ENCODE measurements at regions not wholly inside any gene's neighbourhood (a gene's known extent, or its start where the extent isn't known, plus 50 kb on each side); places are given as distances from the start of the nearest gene placed in this dataset.
A peak's percentile ranks its signal among the peaks of the same experiment; 100 is the strongest.
"Not testable (repeated sequence)": the region's sequence is repeated elsewhere in the genome, so short reads cannot be mapped to it uniquely, and the experiment has no call there.

GRCh38 chr1:37332126-37332525, 142.3 kb upstream of the ZC3H12A start:
- Histone ChIP-seq H3K9me3 (ENCODE audit: insufficient read depth, low read depth, low read length) (no peaks in the 10 kb centered on the region), H3K4me3 (ENCODE audit: low read length) (no peak overlapping the region), H3K36me3 (ENCODE audit: insufficient read depth, low read depth, low read length) (no peaks in the 10 kb centered on the region), H3K27ac (ENCODE audit: low read length) (no peak overlapping the region), H3K4me1 (ENCODE audit: insufficient read depth, low read length) (no peaks in the 10 kb centered on the region), H3K9ac (ENCODE audit: low read depth, low read length) (no peak overlapping the region), H3K27me3 (ENCODE audit: insufficient read depth, low read length) (0 out of 2 replicates have a peak, but pooled peaks cover 3% of the 10 kb centered on the region)

- H3K27ac ChIP-seq (ENCODE audit: low read length) = no peak overlapping the region
- no peaks in the 10 kb centered on the region for H3K36me3 ChIP-seq (ENCODE audit: insufficient read depth, low read depth, low read length)
- no peaks in the 10 kb centered on the region for H3K27me3 ChIP-seq (ENCODE audit: insufficient read depth, low read length)
- H3K4me1 ChIP-seq (ENCODE audit: insufficient read depth, low read length) = no peaks in the 10 kb centered on the region
- no peaks in the 10 kb centered on the region for H3K9me3 ChIP-seq (ENCODE audit: insufficient read depth, low read depth, low read length)
- no peak overlapping the region for H3K4me3 ChIP-seq (ENCODE audit: low read length)
- H3K9ac ChIP-seq (ENCODE audit: low read depth, low read length) = no peak overlapping the region
Measured at GRCh38 chr1:37338658-37339057, 135.7 kb upstream of the ZC3H12A start.

GRCh38 chr1:37342736-37343135, 131.6 kb upstream of the ZC3H12A start:
- Histone ChIP-seq H3K4me1 (ENCODE audit: insufficient read depth, low read length) (no peaks in the 10 kb centered on the region), H3K9ac (ENCODE audit: low read depth, low read length) (no peak overlapping the region), H3K4me3 (ENCODE audit: low read length) (no peak overlapping the region), H3K9me3 (ENCODE audit: insufficient read depth, low read depth, low read length) (no peaks in the 10 kb centered on the region), H3K27ac (ENCODE audit: low read length) (no peak overlapping the region), H3K27me3 (ENCODE audit: insufficient read depth, low read length) (no peaks in the 10 kb centered on the region), H3K36me3 (ENCODE audit: insufficient read depth, low read depth, low read length) (no peaks in the 10 kb centered on the region)

DNA sequence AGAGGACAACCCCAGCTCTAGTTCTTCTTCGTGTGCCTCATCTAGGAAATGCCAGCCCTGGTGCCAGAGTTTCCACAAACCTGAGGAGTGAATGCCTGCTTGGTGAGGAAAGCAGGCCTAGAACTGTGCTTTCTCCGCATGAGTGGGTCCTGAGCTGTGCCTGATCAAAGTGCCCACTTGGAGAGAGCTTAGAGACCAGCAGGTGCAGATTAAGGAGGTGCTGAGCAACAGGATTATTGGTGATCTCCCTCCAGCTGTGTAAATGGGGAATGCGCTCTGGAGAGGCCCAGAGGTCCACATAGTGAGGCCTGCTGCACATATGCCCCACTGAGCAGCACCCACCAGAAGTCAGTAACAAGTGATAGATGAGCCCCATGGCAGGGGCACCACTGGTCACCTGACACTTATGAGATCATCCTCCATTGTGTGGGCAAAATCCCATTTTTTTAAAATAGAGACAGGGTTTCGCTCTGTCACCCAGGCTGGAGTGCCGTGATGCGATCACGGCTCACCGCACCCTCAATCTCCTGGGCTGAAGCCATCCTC, 127.2 kb upstream of the ZC3H12A start:
- H3K9me3 ChIP-seq (ENCODE audit: insufficient read depth, low read depth, low read length) = no peaks in the 10 kb centered on the region; the same call in 1 of the 2 replicates
- H3K4me1 ChIP-seq (ENCODE audit: insufficient read depth, low read length) = no peaks in the 10 kb centered on the region
- no peaks in the 10 kb centered on the region for H3K36me3 ChIP-seq (ENCODE audit: insufficient read depth, low read depth, low read length)
- H3K4me3 ChIP-seq (ENCODE audit: low read length) = no peak overlapping the region
- no peak overlapping the region for H3K9ac ChIP-seq (ENCODE audit: low read depth, low read length)
- H3K27me3 ChIP-seq (ENCODE audit: insufficient read depth, low read length) = no peaks in the 10 kb centered on the region
- H3K27ac ChIP-seq (ENCODE audit: low read length) = no peak overlapping the region

- H3K4me3 ChIP-seq (ENCODE audit: low read length) = no peak overlapping the region
- no peaks in the 10 kb centered on the region for H3K27me3 ChIP-seq (ENCODE audit: insufficient read depth, low read length)
- no peak overlapping the region for H3K27ac ChIP-seq (ENCODE audit: low read length)
- no peaks in the 10 kb centered on the region; the same call in 1 of the 2 replicates for H3K9me3 ChIP-seq (ENCODE audit: insufficient read depth, low read depth, low read length)
- no peak overlapping the region for H3K9ac ChIP-seq (ENCODE audit: low read depth, low read length)
- no peaks in the 10 kb centered on the region for H3K4me1 ChIP-seq (ENCODE audit: insufficient read depth, low read length)
- no peaks in the 10 kb centered on the region for H3K36me3 ChIP-seq (ENCODE audit: insufficient read depth, low read depth, low read length)
Measured at GRCh38 chr1:37353871-37354270, 120.5 kb upstream of the ZC3H12A start.

DNA sequence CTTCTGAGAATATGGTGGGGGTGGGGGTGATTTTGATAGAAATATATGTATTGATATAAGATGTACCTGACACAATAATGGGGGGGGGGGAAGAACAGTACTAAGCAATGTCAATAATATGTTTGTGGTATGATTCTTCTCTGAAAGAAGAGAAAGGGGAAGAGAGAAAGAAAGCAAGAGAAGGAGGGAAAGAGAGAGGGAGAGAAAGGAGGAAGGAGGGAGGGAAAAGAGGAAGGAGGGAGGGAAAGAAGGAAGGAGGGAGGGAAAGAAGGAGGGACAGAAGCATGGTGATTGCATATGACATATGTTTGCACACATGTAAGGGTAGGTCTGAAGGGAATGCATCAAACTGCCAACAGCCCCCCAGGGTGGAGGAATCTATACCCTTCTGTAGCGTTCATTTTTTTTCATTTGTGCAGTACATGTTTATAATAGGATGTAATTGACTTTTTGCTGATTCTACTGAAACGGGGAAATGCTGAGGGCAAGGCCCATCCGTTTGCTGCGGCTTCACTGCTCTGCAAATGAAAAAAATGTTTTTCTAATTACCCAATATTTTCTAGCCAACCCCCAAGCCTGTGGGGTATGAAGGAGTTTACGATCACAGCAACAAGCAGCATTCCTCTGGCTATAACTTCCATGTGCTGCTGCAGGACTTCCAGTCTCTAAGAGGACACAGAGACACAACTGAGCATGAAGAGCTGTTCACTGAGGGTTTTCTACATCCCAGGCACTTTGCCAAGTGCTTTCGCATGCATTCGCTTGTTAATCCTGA, 119.3 kb upstream of the ZC3H12A start:
- no peak overlapping the region for H3K27ac ChIP-seq (ENCODE audit: low read length)
- no peaks in the 10 kb centered on the region for H3K27me3 ChIP-seq (ENCODE audit: insufficient read depth, low read length)
- H3K9me3 ChIP-seq (ENCODE audit: insufficient read depth, low read depth, low read length) = no peaks in the 10 kb centered on the region
- H3K9ac ChIP-seq (ENCODE audit: low read depth, low read length) = no peak overlapping the region
- H3K36me3 ChIP-seq (ENCODE audit: insufficient read depth, low read depth, low read length) = no peaks in the 10 kb centered on the region
- no peak overlapping the region for H3K4me3 ChIP-seq (ENCODE audit: low read length)
- no peaks in the 10 kb centered on the region for H3K4me1 ChIP-seq (ENCODE audit: insufficient read depth, low read length)

DNA sequence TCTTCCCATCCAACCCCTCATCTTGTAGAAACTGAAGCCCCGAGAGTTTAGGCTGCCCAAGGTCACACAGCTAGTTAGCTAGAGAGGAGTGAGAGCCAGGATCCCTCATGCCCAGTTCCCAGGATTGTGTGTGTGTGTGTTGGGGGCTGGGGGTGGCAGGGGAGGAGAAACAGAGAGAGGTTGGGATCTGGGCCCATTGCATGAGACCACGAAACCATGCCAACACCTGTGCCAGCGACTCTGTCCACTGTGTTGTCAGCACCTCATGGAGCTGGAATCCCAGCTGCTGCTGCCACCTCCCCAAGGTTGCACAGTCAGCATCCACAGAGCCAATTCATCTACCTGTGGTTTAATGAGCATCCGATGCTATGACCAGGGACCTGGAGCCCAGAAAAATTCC, 115.4 kb upstream of the ZC3H12A start:
- Histone ChIP-seq H3K4me3 (ENCODE audit: low read length) (no peak overlapping the region), H3K9ac (ENCODE audit: low read depth, low read length) (no peak overlapping the region), H3K4me1 (ENCODE audit: insufficient read depth, low read length) (peaks cover 12% of the 10 kb centered on the region), H3K27me3 (ENCODE audit: insufficient read depth, low read length) (no peaks in the 10 kb centered on the region), H3K27ac (ENCODE audit: low read length) (no peak overlapping the region), H3K9me3 (ENCODE audit: insufficient read depth, low read depth, low read length) (no peaks in the 10 kb centered on the region), H3K36me3 (ENCODE audit: insufficient read depth, low read depth, low read length) (no peaks in the 10 kb centered on the region)

- no peaks in the 10 kb centered on the region for H3K36me3 ChIP-seq (ENCODE audit: insufficient read depth, low read depth, low read length)
- H3K9me3 ChIP-seq (ENCODE audit: insufficient read depth, low read depth, low read length) = no peaks in the 10 kb centered on the region
- peaks cover 12% of the 10 kb centered on the region for H3K4me1 ChIP-seq (ENCODE audit: insufficient read depth, low read length)
- no peak overlapping the region for H3K9ac ChIP-seq (ENCODE audit: low read depth, low read length)
- no peak overlapping the region for H3K4me3 ChIP-seq (ENCODE audit: low read length)
- H3K27ac ChIP-seq (ENCODE audit: low read length) = no peak overlapping the region
- no peaks in the 10 kb centered on the region for H3K27me3 ChIP-seq (ENCODE audit: insufficient read depth, low read length)
Measured at GRCh38 chr1:37360011-37360410, 114.4 kb upstream of the ZC3H12A start.

DNA sequence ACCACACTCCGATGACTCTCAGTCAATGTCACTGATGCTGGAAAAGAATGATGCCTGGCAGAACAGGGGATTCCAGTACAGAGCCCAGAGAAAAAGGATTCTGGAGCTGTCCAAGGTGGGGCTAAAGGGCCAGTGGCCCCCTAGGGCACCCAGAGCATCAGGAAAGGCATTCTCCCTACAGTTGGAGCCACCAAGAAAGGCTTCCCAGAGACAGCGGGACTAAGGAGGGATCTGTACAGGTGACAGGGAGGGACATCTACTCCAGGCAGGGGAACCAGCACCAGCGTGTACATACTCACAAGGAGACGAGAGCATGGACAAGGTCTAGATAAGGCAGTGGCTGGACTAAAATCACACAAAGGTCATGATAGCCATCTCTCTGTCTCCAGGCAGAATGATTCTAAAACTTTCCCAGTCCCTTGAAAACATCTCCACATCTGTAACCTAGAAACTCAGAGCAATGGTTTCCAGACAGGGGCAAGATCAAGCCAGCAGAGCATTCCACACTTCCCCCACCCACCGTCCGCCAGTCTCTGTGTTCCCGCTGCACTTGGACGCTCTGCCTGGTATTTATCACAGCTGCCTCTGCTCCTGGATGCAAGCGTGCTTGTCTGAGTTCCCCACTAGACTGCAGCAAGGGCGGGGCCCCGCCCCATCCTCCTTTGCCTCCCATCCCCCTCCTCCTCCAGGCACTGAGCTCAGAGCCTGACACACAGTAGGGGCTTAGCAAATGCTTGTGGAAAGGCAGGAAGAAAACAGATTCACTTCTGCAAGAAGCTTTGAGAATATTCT, 111.6 kb upstream of the ZC3H12A start:
- H3K27me3 ChIP-seq (ENCODE audit: insufficient read depth, low read length) = no peaks in the 10 kb centered on the region
- no peak overlapping the region for H3K27ac ChIP-seq (ENCODE audit: low read length)
- no peaks in the 10 kb centered on the region for H3K9me3 ChIP-seq (ENCODE audit: insufficient read depth, low read depth, low read length)
- peak overlapping the region; percentile 52; the same call in 1 of the 2 replicates for H3K4me3 ChIP-seq (ENCODE audit: low read length)
- H3K4me1 ChIP-seq (ENCODE audit: insufficient read depth, low read length) = peaks cover 12% of the 10 kb centered on the region
- H3K36me3 ChIP-seq (ENCODE audit: insufficient read depth, low read depth, low read length) = no peaks in the 10 kb centered on the region
- H3K9ac ChIP-seq (ENCODE audit: low read depth, low read length) = no peak overlapping the region

- no peaks in the 10 kb centered on the region for H3K27me3 ChIP-seq (ENCODE audit: insufficient read depth, low read length)
- peak overlapping the region; percentile 52; the same call in 1 of the 2 replicates for H3K4me3 ChIP-seq (ENCODE audit: low read length)
- no peak overlapping the region for H3K27ac ChIP-seq (ENCODE audit: low read length)
- H3K9ac ChIP-seq (ENCODE audit: low read depth, low read length) = no peak overlapping the region
- no peaks in the 10 kb centered on the region for H3K9me3 ChIP-seq (ENCODE audit: insufficient read depth, low read depth, low read length)
- H3K36me3 ChIP-seq (ENCODE audit: insufficient read depth, low read depth, low read length) = no peaks in the 10 kb centered on the region
- H3K4me1 ChIP-seq (ENCODE audit: insufficient read depth, low read length) = peaks cover 12% of the 10 kb centered on the region
Measured at GRCh38 chr1:37363535-37363934, 110.8 kb upstream of the ZC3H12A start.

DNA sequence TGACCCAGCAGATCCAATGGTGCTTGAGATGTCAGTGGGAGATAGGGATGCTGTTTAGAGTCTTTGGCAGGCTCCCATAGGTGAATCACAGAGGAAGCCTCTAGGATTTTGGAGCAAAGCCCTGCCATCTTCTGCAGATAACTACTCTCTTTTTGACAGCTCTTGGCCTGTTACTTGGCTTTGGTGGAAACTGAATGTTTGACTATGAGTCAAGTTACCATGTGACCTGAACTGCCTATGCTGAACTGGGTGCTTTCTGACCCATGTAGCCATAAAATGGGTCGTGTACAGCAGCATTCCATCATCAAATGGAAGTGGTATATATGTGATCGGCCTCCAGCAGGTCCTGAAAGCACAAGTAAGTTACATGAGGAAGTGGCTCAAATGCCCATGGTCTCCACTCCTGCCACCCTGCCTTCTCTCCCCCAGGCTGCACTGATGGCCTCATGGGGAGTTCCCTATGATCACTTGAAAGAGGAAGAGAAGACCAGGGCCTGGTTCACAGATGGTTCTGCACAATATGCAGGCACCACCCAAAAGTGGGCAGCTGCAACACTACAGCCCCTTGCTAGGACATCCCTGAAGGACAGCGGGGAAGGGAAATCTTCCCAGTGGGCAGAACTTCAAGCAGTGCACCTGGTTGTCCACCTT, 105.6 kb upstream of the ZC3H12A start:
- not testable (repeated sequence) for H3K4me1 ChIP-seq (ENCODE audit: insufficient read depth, low read length)

More for the DNA sequence above, 105.6 kb upstream of the ZC3H12A start:
- not testable (repeated sequence) for H3K36me3 ChIP-seq (ENCODE audit: insufficient read depth, low read depth, low read length); H3K4me3 ChIP-seq (ENCODE audit: low read length); H3K27me3 ChIP-seq (ENCODE audit: insufficient read depth, low read length); H3K27ac ChIP-seq (ENCODE audit: low read length); H3K9me3 ChIP-seq (ENCODE audit: insufficient read depth, low read depth, low read length); H3K9ac ChIP-seq (ENCODE audit: low read depth, low read length)

All from iPS-20b (cell line).